H1 (cell line): ENCODE measurements at regions not wholly inside any gene's neighbourhood (a gene's known extent, or its start where the extent isn't known, plus 50 kb on each side); places are given as distances from the start of the nearest gene placed in this dataset.

ENCODE experiments used
- CTCF ChIA-PET: fragments of 300-600 bp; sonication (Branson Sonifier 250); formaldehyde crosslinking; loops from one replicate; lab custom pipeline; 2021; ENCODE audit not compliant: partially characterized antibody; lab: Charles Lee
- POLR2A ChIA-PET: fragments of 300-600 bp; sonication (Branson Sonifier 250); formaldehyde crosslinking; loops from one replicate; lab custom pipeline; 2021; ENCODE audit warnings: inconsistent platforms; ENCODE audit not compliant: partially characterized antibody; lab: Charles Lee
- DNase-seq, 2 experiments: peaks; one replicate each; pipeline versions ENCODE4 v3.0.0 to v3.0.0-alpha.2; 2010 to 2022; ENCODE audit warnings: low spot score in 2 of 2, low read depth in 1 of 2, mixed read lengths in 1 of 2
- FAIRE-seq: peaks from 2 replicates; lab custom pipeline; 2011; peaks lifted over from hg19 to GRCh38; lab: Jason Lieb, UNC
- H2AFZ ChIP-seq: 2 replicates; pipeline ENCODE4 v1.8.1; 2012; ENCODE audit warnings: low read length, inconsistent platforms
- H2AK5ac ChIP-seq: 2 replicates; pipeline ENCODE4 v1.6.1; 2013; ENCODE audit warnings: low read depth, low read length
- H2BK120ac ChIP-seq: replicated peaks from 2 replicates; pipeline ENCODE3; 2013; ENCODE audit warnings: low read depth, low read length, inconsistent platforms
- H2BK12ac ChIP-seq: 2 replicates; pipeline ENCODE4 v1.6.1; 2013; ENCODE audit warnings: low read depth, low read length
- H2BK15ac ChIP-seq: 2 replicates; pipeline ENCODE4 v1.6.1; 2013; ENCODE audit warnings: low read length
- H2BK20ac ChIP-seq: 2 replicates; pipeline ENCODE4 v1.6.1; 2013; ENCODE audit warnings: low read length
- H2BK5ac ChIP-seq: 2 replicates; pipeline ENCODE4 v1.6.1; 2013; ENCODE audit warnings: low read depth, low read length
- H3K14ac ChIP-seq: 2 replicates; pipeline ENCODE4 v1.6.1; 2013; ENCODE audit warnings: inconsistent platforms; ENCODE audit not compliant: insufficient read length
- H3K18ac ChIP-seq: 2 replicates; pipeline ENCODE4 v1.6.1; 2013; ENCODE audit warnings: low read length; ENCODE audit errors: extremely low read depth
- H3K23ac ChIP-seq: 2 replicates; pipeline ENCODE4 v1.6.1; 2013; ENCODE audit warnings: inconsistent platforms; ENCODE audit not compliant: insufficient read length
- H3K23me2 ChIP-seq: 2 replicates; pipeline ENCODE4 v1.6.1; 2013; ENCODE audit warnings: low read depth, low read length
- H3K27ac ChIP-seq: 2 replicates; pipeline ENCODE4 v1.6.1; 2011; ENCODE audit warnings: low read depth, low read length, inconsistent platforms
- H3K27me3 ChIP-seq, 4 experiments: replicated peaks in 1 of 4; 1 replicate in 1 of 4; 2 replicates in 3 of 4; pipeline versions ENCODE4 v1.6.1 to v1.8.1; 2011 to 2013; ENCODE audit warnings: low read length in 3 of 4, mild to moderate bottlenecking in 3 of 4, inconsistent platforms in 2 of 4, mixed read lengths in 2 of 4, moderate library complexity in 1 of 4; ENCODE audit not compliant: control insufficient read depth in 3 of 4, insufficient read depth in 3 of 4; ENCODE audit errors: extremely low read depth in 1 of 4
- H3K36me3 ChIP-seq, 4 experiments: 2 replicates each; pipeline versions ENCODE4 v1.6.1 to v1.8.1; 2011 to 2013; ENCODE audit warnings: mild to moderate bottlenecking in 4 of 4, low read length in 3 of 4, moderate library complexity in 2 of 4, control low read depth in 1 of 4, inconsistent platforms in 1 of 4; ENCODE audit not compliant: insufficient read depth in 4 of 4, control insufficient read depth in 2 of 4
- H3K4ac ChIP-seq: replicated peaks from 2 replicates; pipeline ENCODE3; 2013; ENCODE audit warnings: low read length, low read depth, mixed read lengths, inconsistent platforms; ENCODE audit not compliant: insufficient read length
- H3K4me1 ChIP-seq, 4 experiments: replicated peaks in 1 of 4; 1 replicate in 1 of 4; 2 replicates in 3 of 4; pipeline versions ENCODE4 v1.6.1 to v1.8.1; 2011 to 2013; ENCODE audit warnings: low read length in 3 of 4, inconsistent platforms in 2 of 4, mixed read lengths in 1 of 4; ENCODE audit not compliant: insufficient read depth in 4 of 4, control insufficient read depth in 3 of 4
- H3K4me2 ChIP-seq, 2 experiments: 2 replicates each; pipeline versions ENCODE4 v1.6.1 to v1.8.1; 2011 to 2013; ENCODE audit warnings: low read depth in 2 of 2, low read length in 2 of 2, control low read depth in 1 of 2, inconsistent platforms in 1 of 2, mild to moderate bottlenecking in 1 of 2; ENCODE audit not compliant: insufficient read depth in 1 of 2
- H3K4me3 ChIP-seq, 4 experiments: fragments of 200-600, 300-600 bp in 1 of 4; sonication (generic), shearing (Covaris generic), sonication (Bioruptor Twin) in 1 of 4; 2 replicates each; pipeline versions ENCODE4 v1.5.1 to v1.8.1; 2011 to 2016; ENCODE audit warnings: low read length in 4 of 4, low read depth in 3 of 4, control low read depth in 2 of 4, inconsistent platforms in 2 of 4, mild to moderate bottlenecking in 2 of 4, mixed read lengths in 1 of 4, moderate library complexity in 1 of 4; ENCODE audit not compliant: insufficient read depth in 2 of 4; ENCODE audit errors: extremely low read depth in 1 of 4
- H3K56ac ChIP-seq: replicated peaks from 2 replicates; pipeline ENCODE3; 2013; ENCODE audit warnings: low read depth, mild to moderate bottlenecking, mixed read lengths, low read length, inconsistent platforms; ENCODE audit not compliant: insufficient read length
- H3K79me1 ChIP-seq: 2 replicates; pipeline ENCODE4 v1.6.1; 2013; ENCODE audit warnings: low read depth, low read length, control low read depth
- H3K79me2 ChIP-seq, 2 experiments: 2 replicates each; pipeline versions ENCODE4 v1.6.1 to v1.8.1; 2012 to 2013; ENCODE audit warnings: low read length in 2 of 2, mild to moderate bottlenecking in 2 of 2, inconsistent platforms in 1 of 2; ENCODE audit not compliant: insufficient read depth in 2 of 2, control insufficient read depth in 1 of 2
- H3K9ac ChIP-seq, 4 experiments: replicated peaks in 1 of 4; 1 replicate in 1 of 4; 2 replicates in 3 of 4; pipeline versions ENCODE4 v1.6.1 to v1.8.1; 2011 to 2013; ENCODE audit warnings: low read depth in 3 of 4, low read length in 3 of 4, control low read depth in 2 of 4, mild to moderate bottlenecking in 2 of 4, moderate library complexity in 2 of 4, inconsistent platforms in 1 of 4; ENCODE audit errors: extremely low read depth in 1 of 4
- H3K9me3 ChIP-seq, 2 experiments: 2 replicates each; pipeline versions ENCODE4 v1.6.1 to v1.8.1; 2012 to 2013; ENCODE audit warnings: mild to moderate bottlenecking in 2 of 2, moderate library complexity in 2 of 2, control low read depth in 1 of 2, inconsistent platforms in 1 of 2, low read depth in 1 of 2, low read length in 1 of 2, mixed read lengths in 1 of 2; ENCODE audit not compliant: insufficient read depth in 2 of 2
- H4K20me1 ChIP-seq, 2 experiments: replicated peaks in 1 of 2; 2 replicates each; pipeline versions ENCODE3 to v1.8.1; 2011 to 2013; ENCODE audit warnings: inconsistent platforms in 2 of 2, low read length in 2 of 2, mild to moderate bottlenecking in 1 of 2; ENCODE audit not compliant: insufficient read depth in 2 of 2, control insufficient read depth in 1 of 2
- H4K5ac ChIP-seq: 2 replicates; pipeline ENCODE4 v1.6.1; 2013; ENCODE audit warnings: low read length, low read depth, mixed read lengths, inconsistent platforms; ENCODE audit not compliant: insufficient read length
- H4K8ac ChIP-seq: 2 replicates; pipeline ENCODE4 v1.8.0; 2013; ENCODE audit warnings: mild to moderate bottlenecking, moderate library complexity, low read length, inconsistent platforms; ENCODE audit not compliant: insufficient read depth; ENCODE audit errors: extremely low read depth
- H4K91ac ChIP-seq: replicated peaks from 2 replicates; pipeline ENCODE3; 2013; ENCODE audit warnings: low read length, mixed read lengths, inconsistent platforms; ENCODE audit not compliant: insufficient read length
- POLR2A ChIP-seq, 2 experiments: IDR thresholded peaks; 1 replicate in 1 of 2; 2 replicates in 1 of 2; pipeline ENCODE4 v1.6.1; 2011; ENCODE audit warnings: low read depth in 2 of 2, low read length in 2 of 2, mild to moderate bottlenecking in 2 of 2; ENCODE audit errors: control extremely low read depth in 1 of 2
- RNF2 ChIP-seq: fragments of 200-900, 300-1000 bp; sonication (generic); IDR thresholded peaks from 2 replicates; pipeline ENCODE4 v1.7.1; 2016; ENCODE audit warnings: borderline replicate concordance, low read depth, mild to moderate bottlenecking, antibody characterized with exemption, low read length; ENCODE audit not compliant: poor library complexity, severe bottlenecking; ENCODE audit errors: missing control alignments
- WGBS, 2 experiments: shearing (Covaris generic) in 1 of 2; methylation state at CpG; one replicate each; pipeline versions ENCODE4 v1.1.6 to v1.1.7; 2013 to 2015; ENCODE audit warnings: low lambda C conversion rate in 2 of 2, mixed read lengths in 2 of 2, inconsistent platforms in 1 of 2, low coverage in 1 of 2, missing lambda C conversion rate in 1 of 2; ENCODE audit not compliant: insufficient replicate concordance in 2 of 2, insufficient coverage in 1 of 2, insufficient read length in 1 of 2; ENCODE audit errors: extremely low coverage in 1 of 2, missing lambda C conversion rate in 1 of 2; 5-methylcytosine and 5-hydroxymethylcytosine counted together
- TF ChIP-seq, protein P1 (sequence below): IDR thresholded peaks from 2 replicates; pipeline ENCODE4 v1.6.1; 2011; ENCODE audit warnings: low read depth, mild to moderate bottlenecking, low read length; ENCODE audit not compliant: insufficient read depth

DNA sequence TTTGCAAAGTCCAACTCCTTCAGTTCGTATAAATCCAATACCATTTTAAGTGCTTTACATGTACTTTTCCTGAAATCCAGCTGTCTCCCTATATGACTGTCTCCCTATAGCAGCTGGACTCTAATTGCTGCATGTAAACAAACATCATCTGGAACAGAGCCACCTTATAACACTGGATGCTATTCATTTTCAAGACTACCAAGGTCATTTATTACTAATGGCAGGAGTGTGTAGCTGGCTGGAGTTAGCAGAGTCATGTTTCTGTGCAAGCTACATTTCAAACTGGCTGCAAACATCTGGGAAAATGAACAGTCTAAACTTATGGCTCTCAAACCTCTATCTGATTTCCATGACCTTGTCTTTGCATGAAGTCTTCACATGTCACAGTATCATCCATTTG, 575.2 kb downstream of the PIK3C3 start:
- no peak for FAIRE-seq
- TF ChIP-seq, protein P1, sequence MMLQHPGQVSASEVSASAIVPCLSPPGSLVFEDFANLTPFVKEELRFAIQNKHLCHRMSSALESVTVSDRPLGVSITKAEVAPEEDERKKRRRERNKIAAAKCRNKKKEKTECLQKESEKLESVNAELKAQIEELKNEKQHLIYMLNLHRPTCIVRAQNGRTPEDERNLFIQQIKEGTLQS = no peak
- no peak for TF ChIP-seq POLR2A (IDR thresholded peaks at IDR 0.05; ENCODE audit: control extremely low read depth in 1 of 2, low read depth in 2 of 2, low read length in 2 of 2)
- TF ChIP-seq RNF2 = no peak

More for the DNA sequence above, 575.2 kb downstream of the PIK3C3 start:
- WGBS, 2 experiments = 94% methylated on average over 1 of the region's 1 CpG; no CpG with 5 or more reads in 1 of the 2 experiments
- H3K9ac ChIP-seq = no peak overlapping the region
- H4K8ac ChIP-seq = no peak overlapping the region
- no peak overlapping the region for H2BK12ac ChIP-seq
- H2BK15ac ChIP-seq = no peak overlapping the region
- H3K4me3 ChIP-seq = no peak overlapping the region
- H4K91ac ChIP-seq = no peak overlapping the region
- no peak overlapping the region for H2AFZ ChIP-seq
- no peak overlapping the region for H3K56ac ChIP-seq
- no peaks in the 10 kb centered on the region for H3K4me1 ChIP-seq
- H2AK5ac ChIP-seq = no peak overlapping the region
- no peak overlapping the region for H2BK120ac ChIP-seq
- H3K23me2 ChIP-seq = no peaks in the 10 kb centered on the region
- no peak overlapping the region for H3K14ac ChIP-seq
- H4K5ac ChIP-seq = no peak overlapping the region
- POLR2A ChIA-PET = no interaction called here
- no peaks in the 10 kb centered on the region for H3K27me3 ChIP-seq
- H2BK5ac ChIP-seq = no peak overlapping the region
- H3K4me2 ChIP-seq = no peak overlapping the region
- no peak for DNase-seq
- H3K36me3 ChIP-seq = no peaks in the 10 kb centered on the region
- no peaks in the 10 kb centered on the region for H4K20me1 ChIP-seq
- no peaks in the 10 kb centered on the region for H3K79me2 ChIP-seq
- no peaks in the 10 kb centered on the region for H3K79me1 ChIP-seq
- no peaks in the 10 kb centered on the region for H3K9me3 ChIP-seq
- no peak overlapping the region for H3K23ac ChIP-seq
- CTCF ChIA-PET = no interaction called here
- H2BK20ac ChIP-seq = no peak overlapping the region
- no peak overlapping the region for H3K18ac ChIP-seq
- H3K27ac ChIP-seq = no peak overlapping the region
- no peak overlapping the region for H3K4ac ChIP-seq
